GM12864 (cell line): ENCODE measurements at regions not wholly inside any gene's neighbourhood (a gene's known extent, or its start where the extent isn't known, plus 50 kb on each side); places are given as distances from the start of the nearest gene placed in this dataset.

Experiments
- DNase-seq: peaks from one replicate; pipeline ENCODE4 v3.0.0-alpha.2; 2011; ENCODE audit warnings: low read depth
- H3K4me3 ChIP-seq: 2 replicates; pipeline ENCODE4 v1.5.1; 2011; ENCODE audit warnings: mild to moderate bottlenecking, low read depth, low read length, control low read depth
- TF ChIP-seq, protein P1 (sequence below): IDR thresholded peaks from 2 replicates; pipeline ENCODE4 v1.5.1; 2011; ENCODE audit warnings: low read depth, mild to moderate bottlenecking, moderate library complexity, low read length, control low read depth, inconsistent platforms; ENCODE audit errors: missing control alignments

DNA sequence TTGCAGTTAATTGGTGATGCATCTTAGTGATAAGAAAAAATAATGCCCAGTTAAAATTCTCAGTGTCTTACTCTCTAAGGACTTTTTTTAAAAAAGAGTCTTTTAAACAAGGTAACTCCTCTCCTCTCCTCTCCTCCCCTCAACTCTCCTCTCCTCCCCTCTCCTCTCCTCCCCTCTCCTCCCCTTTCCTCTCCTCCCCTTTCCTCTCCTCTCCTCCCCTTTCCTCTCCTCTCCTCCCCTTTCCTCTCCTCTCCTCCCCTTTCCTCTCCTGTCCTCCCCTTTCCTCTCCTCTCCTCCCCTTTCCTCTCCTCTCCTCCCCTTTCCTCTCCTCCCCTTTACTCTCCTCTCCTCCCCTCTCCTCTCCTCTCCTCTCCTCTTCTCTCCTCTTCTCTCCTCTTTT lies 675.9 kb upstream of the RBFOX1 start:
- no peak for DNase-seq
- TF ChIP-seq, protein P1, sequence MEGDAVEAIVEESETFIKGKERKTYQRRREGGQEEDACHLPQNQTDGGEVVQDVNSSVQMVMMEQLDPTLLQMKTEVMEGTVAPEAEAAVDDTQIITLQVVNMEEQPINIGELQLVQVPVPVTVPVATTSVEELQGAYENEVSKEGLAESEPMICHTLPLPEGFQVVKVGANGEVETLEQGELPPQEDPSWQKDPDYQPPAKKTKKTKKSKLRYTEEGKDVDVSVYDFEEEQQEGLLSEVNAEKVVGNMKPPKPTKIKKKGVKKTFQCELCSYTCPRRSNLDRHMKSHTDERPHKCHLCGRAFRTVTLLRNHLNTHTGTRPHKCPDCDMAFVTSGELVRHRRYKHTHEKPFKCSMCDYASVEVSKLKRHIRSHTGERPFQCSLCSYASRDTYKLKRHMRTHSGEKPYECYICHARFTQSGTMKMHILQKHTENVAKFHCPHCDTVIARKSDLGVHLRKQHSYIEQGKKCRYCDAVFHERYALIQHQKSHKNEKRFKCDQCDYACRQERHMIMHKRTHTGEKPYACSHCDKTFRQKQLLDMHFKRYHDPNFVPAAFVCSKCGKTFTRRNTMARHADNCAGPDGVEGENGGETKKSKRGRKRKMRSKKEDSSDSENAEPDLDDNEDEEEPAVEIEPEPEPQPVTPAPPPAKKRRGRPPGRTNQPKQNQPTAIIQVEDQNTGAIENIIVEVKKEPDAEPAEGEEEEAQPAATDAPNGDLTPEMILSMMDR: no peak
- H3K4me3 ChIP-seq: no peak overlapping the region

DNA sequence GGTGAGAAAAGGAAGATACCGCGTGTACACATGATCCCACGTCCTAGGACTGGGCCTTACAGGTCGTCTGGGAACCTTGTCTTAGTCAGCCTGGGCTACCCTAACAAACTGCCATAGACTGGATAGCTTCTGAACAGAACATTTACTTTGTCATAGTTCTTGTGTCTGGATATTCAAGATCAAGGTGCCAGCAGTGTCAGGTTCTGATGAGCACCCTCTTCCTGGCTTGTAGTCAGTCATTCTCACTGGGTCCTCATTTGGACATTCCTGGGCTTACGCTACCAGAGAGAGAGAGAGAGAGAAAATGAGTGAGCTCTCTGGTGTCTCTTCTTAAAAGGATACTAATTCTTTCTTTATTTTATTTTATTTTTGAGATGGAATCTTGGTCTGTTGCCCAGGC lies 685.8 kb upstream of the RBFOX1 start:
- DNase-seq: no peak
- TF ChIP-seq, protein P1: no peak
- H3K4me3 ChIP-seq: no peak overlapping the region

DNA sequence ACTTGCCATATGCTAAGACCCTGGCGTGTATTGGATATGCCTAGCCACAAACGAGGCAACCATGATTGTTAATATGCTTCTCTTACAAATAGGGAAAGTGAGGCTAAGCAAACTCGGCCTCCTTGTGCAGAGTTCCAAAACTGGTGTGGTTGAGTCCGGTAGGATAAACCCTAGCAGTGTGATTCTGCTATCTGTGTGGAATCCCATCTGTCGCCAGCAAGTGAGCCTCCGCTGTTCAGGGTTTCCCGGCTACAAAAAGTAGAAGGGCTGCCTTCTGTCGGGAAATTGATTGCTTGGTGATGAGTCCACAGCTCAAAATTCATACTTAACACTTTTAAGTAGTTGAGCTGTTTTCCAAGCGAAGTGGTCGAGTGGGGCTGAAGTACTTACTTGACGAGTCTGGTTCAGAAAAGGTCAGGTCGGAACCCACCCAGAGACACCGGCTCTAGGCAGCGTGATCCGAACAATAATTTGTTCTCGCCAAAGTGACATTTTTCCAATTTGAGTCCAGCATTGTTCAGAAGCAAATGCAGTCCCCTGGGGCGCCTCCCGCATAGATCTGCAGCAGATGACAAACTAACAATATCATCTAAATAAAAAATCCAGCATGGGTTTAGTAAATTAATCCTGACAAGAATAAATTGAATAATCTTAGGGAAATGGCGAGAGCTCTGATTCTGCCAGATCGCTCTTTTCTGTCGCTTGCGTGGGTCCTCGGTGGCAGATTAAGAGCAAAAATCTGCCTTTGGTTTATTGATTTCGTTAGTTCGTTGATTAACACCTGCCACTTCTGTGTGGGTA lies 686.7 kb upstream of the RBFOX1 start:
- TF ChIP-seq, protein P1: no peak
- DNase-seq: no peak
- no peak overlapping the region for H3K4me3 ChIP-seq

DNA sequence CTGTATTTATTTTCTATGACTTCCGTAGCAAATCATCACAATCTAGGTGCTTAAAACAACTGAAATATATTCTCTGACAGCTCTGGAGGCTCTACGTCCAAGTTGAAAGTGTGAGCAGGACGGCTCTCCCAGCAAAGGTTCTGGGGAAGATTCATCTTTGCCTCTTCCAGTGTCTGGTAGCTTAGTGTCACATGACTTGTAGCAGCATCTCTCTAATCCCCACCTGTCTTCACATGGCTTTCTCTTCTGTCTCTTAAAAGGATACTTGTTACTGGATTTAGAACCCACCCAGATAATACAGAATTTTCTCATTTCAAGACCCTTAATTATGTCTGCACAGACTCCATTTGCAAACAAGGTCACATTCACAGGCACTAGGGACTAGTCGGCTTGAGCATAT lies 687.7 kb upstream of the RBFOX1 start:
- DNase-seq: no peak

DNA sequence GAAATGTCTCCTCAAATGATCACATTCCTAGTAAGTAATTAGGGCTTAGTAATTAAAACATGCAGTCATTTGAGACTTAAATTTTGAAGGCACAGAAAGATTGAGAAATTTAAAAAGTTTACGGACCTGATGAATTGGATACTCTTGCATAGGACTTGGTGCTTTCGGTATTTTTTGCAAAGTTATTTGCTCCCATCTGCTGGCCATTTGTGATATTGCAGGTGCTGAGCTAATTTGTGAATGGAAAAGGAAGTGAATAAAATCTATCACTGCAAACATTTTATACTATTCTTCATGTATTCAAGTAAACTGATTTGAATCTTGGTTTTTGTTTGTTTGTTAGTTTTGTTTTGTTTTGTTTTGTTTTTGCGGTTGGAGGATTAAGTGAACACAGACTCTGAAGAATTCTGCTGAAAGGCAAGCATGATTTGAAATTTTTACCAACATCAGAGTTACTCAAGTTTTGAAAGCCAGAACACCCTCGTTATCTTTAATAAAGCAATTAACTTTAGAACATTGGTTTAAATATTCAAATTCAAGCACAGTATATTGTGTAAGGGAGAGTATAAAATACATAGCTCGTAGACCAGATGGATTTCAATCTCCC lies 689.5 kb upstream of the RBFOX1 start:
- peak; percentile 16 for DNase-seq
- TF ChIP-seq, protein P1: peak; percentile 63
- no peak overlapping the region for H3K4me3 ChIP-seq

More for the DNA sequence above, 687.7 kb upstream of the RBFOX1 start:
- H3K4me3 ChIP-seq: no peak overlapping the region
- TF ChIP-seq, protein P1: no peak

DNA sequence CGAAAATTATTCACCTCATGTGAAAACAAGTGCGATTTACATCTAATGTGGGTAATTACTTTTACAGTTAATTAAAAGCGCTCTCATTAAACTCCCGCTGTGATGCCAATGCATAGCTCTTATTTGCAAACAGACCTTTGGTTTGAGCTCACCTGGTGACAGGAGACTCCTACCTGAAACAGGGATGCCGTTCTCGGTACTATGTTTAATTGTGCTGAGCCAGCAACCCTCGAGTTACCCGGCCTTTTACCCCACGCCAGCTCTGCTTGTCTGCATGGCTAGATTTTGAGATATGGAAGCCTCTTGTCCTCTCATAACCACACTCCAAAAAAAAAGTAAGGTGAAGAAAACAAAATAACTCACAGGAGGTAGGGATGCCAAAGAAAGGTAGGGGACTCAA lies 690.4 kb upstream of the RBFOX1 start:
- no peak overlapping the region for H3K4me3 ChIP-seq
- DNase-seq: no peak
- TF ChIP-seq, protein P1: no peak

DNA sequence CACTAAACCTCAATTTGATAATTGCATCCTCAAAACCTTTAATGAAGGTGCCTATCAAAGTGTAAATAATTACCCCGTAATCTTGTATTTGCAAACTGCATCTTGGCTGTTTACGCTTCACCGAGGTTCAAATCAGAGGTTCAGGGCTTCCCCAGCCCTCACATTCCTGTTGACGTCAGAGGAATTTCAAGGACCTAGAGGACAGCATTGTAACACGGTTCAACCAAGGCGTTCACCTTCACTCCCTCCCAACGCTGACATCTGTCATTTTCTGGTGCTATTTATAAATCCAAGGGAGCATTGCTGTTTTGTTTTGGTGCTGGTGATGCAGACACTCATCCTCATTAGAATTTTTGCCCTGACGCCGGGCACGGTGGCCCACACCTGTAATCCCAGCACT lies 691.6 kb upstream of the RBFOX1 start:
- no peak for DNase-seq
- no peak overlapping the region for H3K4me3 ChIP-seq
- TF ChIP-seq, protein P1: no peak
